ENCODE measurements at regions not wholly inside any gene's neighbourhood (a gene's known extent, or its start where the extent isn't known, plus 50 kb on each side); places are given as distances from the start of the nearest gene placed in this dataset.
"Not testable (repeated sequence)": the region's sequence is repeated elsewhere in the genome, so short reads cannot be mapped to it uniquely, and the experiment has no call there.

DNA sequence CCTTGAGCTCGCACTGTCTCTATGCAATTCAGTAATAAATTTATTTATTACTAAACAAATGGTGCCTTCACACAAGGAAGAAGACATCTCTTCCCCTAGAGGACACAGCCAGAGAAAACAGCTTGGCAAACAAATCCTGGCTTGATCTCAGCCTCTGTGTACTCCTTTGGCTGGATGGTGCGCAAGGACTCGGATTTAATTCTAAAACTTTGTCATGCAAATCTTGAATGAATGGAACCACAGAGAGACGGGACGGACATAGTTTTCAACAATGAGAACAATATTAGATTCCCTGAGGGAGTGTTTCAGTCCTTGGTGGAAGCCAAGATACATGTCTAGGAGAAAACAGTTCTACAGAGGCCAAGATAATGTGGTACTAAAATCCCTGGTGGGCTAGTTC is 349.5 kb downstream of the NPIPA8 start:
- DNase-seq (ENCODE audit: low spot score), result no peak

DNA sequence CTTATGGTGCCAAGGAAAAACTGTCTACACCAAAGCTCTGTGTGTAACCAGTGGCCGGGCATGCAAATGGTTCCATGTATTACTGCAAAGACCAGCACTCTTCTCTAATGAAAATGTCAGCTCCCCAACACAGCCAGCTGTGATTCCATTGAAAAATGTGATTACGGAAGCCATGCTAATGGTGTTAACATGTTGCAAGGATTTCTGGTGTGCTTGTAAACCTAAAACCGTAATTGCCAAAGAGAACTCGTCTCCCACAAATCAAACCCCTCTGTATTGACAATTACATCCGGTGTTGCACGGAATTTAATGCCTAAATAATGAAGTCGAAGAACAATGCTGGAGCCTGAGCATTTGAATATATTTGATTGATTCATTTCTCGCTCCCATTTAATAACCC is 351.7 kb downstream of the NPIPA8 start:
- DNase-seq (ENCODE audit: low spot score), result no peak

DNA sequence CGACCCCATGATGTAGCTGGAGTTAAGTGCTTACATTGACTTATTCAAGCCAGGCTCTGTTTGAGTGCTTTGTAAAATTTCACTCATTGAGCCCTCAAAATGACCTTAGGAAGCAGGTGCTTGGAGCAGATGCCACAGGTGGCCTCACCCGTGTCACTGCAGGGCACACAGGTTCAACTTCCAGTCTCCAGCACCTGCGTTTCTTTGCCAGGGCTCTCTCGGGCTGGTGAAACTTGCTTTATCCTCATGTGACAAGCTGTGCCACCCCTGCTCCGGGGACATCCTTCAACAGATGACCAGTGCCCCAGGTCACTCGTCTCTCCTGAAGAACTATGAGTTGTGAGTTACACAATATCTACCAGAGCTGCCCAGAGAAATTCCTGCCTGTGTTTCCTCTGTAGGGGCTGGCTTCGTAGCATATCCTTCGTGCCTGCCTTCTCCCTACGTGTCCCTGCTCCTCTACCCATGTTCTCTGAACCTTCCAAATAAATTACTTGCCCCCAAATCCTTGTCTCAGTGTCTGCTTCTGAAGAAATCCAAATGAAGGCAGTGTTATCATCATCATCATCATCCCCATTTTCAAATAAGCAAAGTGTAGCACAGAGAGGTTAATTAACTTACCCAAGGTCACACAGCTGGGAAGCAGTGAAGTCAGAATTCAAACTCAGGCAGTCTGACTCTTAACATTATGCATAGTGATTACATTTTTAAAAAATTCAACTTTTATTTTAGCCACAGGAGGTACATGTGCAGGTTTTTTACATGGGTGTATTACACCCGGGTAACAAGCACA is 352.5 kb downstream of the NPIPA8 start:
- no peak for DNase-seq (ENCODE audit: low spot score)

DNA sequence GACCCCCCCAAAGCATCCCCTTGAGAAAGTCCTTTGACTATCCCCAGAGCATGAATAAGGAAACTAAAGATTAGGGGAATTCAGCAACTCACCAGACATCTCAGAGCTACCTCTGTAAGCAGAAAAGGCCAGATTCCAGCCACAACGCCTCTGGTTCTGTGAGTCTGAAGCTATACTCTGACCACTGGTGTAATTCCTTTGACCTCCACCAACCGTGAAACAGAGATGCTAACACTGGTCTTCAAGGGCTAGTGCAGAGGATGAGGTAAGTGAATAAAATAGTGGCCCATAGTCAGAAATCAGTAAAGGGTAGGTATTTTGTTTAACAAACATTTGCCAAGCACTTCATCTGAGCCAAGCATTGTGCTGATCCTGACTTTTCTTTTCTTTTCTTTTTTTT is 353.4 kb downstream of the NPIPA8 start:
- DNase-seq (ENCODE audit: low spot score), result no peak

- DNase-seq (ENCODE audit: low spot score), result no peak
These were observed 359.3 kb downstream of the NPIPA8 start for GRCh38 chr16:17977260-17977659.

DNA sequence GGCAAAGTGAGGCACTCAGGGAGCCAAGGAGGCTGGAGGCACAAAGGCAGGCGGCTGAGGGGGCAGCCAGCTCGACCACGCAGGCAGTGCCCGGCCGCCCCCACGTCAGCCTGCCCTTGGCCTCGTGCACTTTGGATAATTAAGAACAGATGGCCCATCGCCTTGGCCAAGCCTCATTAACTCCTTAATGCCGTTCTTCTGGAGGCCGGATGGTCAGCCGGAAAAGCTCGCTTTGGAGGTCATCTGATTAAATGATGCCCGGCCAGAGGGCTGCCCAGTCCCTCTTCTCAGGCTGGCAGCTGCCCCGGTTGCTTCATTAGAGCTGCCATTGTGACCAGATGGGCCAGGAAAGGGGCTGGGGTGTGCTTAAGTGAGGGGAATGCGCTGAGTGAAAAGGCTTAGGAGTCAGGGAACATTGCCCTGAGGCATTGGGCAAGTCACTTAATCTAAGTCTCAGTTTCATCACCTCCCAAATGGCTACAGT is 364.0 kb downstream of the NPIPA8 start:
- DNase-seq (ENCODE audit: low spot score), result no peak

- DNase-seq (ENCODE audit: low spot score), result no peak
These were observed 365.7 kb downstream of the NPIPA8 start for GRCh38 chr16:17970816-17971331.

DNA sequence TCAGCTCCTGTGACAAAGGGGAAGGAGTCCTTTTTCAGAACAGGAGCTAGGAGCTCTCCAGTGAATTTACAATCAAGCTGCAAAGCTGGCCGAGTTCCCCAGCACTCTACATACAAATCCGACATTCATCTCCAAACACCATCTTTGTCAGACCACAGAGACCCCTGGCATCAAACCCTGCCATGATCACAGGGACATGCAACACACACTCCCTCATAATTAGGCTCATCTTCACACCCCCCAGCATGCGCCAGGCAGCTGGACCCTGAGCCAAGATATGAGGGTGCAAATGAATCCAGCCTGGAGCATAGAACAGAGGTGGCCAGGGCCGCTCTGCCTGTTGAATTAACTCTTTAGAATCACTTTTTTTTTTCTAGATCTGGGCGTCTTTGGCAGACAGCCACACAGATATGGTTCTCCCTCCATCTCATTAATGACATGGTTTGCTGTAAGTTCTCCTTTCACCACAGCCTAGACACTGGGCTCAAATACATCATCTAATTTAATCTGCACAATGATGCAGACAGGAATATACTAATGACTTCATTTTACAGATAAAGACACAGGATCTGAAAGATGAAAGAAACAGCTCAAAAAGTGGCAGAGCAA is 366.3 kb downstream of the NPIPA8 start:
- DNase-seq (ENCODE audit: low spot score), result no peak

GRCh38 chr16:17965133-17965900 is 371.2 kb downstream of the NPIPA8 start:
- no peak for DNase-seq (ENCODE audit: low spot score)

DNA sequence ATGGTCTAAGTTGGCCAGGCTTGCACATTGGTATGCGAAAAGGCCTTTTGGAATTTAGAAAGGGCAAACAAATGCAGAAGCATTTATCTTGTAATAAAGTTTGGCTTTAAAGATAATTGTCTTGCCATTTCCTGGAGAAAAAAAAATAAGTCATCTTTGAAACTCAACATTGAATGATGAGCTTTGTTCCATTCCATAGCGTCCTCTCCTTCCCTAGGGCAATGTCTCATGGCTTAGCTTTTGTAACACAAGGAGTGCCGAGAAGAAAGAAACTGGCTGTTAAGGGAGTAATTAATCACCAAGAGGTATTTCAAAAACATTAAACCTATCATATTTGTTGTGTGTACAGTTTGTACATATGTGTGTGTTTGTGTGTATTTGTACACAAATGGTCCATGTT is 372.3 kb downstream of the NPIPA8 start:
- no peak for DNase-seq (ENCODE audit: low spot score)

- DNase-seq (ENCODE audit: low spot score), result no peak
These were observed 373.2 kb downstream of the NPIPA8 start for GRCh38 chr16:17963185-17963836.

- no peak for DNase-seq (ENCODE audit: low spot score)
These were observed 373.8 kb downstream of the NPIPA8 start for GRCh38 chr16:17962726-17963125.

DNA sequence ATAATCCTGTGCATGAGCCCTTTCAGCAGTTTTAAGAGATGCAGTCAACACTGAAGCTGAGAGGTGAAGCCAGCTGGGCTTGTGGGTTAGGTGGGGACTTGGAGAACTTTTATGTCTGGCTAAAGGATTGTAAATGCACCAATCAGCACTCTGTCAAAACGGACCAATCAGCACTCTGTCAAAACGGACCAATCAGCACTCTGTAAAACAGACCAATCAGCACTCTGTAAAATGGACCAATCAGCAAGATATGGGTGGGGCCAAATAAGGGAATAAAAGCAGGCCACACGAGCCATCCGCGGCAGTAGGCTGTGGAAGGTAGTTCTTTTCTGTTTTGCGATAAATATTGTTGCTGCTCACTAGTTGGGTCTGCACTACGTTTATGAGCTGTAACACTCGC is 374.7 kb downstream of the NPIPA8 start:
- DNase-seq (ENCODE audit: low spot score), result not testable (repeated sequence)

DNA sequence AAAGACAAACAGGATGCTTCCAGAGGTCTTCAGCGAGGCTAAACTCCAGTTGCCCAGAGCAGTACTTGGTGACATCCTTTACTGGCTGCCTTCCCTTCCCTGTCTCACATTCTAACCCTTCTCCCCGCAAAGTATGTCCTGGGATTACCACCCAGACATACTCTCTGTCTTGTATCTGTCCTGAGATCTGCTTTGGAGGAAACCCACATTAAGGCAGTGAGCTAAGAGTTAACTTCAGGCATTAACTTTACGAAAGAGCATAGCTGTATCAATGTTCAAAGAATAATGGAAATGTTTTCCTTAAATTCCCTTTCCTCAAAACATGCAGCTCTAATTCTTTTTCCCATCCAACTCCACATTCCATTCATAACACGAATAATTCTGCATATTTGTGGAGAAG is 385.2 kb downstream of the NPIPA8 start:
- DNase-seq (ENCODE audit: low spot score), result no peak

GRCh38 chr16:17949982-17950250 is 386.6 kb downstream of the NPIPA8 start:
- DNase-seq (ENCODE audit: low spot score), result no peak

GRCh38 chr16:17949141-17949981 is 387.2 kb downstream of the NPIPA8 start:
- no peak for DNase-seq (ENCODE audit: low spot score)

DNA sequence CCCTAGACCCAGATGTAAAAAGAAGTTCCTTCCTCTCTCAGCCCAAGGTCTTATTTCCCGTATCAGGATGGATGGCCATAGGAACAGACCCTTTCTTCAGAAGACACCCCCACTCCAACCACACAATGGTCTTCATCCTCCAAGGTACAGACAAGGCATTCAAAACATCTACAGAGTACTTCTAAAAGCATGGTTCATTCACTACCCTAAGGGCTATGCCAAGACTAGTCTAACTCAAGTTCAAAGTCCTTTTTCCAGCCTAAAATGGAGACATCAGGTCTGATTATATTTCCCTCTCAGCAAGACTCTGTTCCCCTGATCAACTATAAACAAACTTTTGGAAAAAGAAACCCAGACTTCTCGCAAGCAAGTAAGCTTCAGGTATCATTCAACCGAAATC is 388.9 kb downstream of the NPIPA8 start:
- no peak for DNase-seq (ENCODE audit: low spot score)

- no peak for DNase-seq (ENCODE audit: low spot score)
These were observed 389.4 kb downstream of the NPIPA8 start for GRCh38 chr16:17947165-17947564.

DNA sequence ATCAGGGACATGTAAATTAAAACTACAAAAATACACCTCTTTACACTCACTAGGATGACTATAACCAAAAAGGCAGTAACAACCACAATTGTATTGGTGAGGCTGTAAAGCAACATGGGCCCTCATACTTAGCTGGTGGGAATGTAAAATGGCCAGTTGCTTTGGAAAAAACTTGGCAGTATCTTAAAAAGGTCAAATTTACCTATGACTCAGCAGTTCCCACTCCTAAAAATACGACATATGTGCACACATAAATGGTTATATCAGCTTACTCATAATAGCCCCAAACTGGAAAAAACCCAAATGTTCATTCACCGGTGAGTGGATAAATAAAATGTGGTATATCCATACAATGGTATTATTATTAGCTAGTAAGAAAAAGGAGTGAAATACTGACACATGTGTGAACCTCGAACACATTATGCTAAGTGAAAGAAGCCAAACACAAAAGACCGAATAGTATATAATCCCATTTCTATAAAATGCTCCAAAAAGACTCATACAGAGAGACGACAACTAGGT is 391.4 kb downstream of the NPIPA8 start:
- no peak for DNase-seq (ENCODE audit: low spot score)

GRCh38 chr16:17944345-17944744 is 392.2 kb downstream of the NPIPA8 start:
- no peak for DNase-seq (ENCODE audit: low spot score)

DNA sequence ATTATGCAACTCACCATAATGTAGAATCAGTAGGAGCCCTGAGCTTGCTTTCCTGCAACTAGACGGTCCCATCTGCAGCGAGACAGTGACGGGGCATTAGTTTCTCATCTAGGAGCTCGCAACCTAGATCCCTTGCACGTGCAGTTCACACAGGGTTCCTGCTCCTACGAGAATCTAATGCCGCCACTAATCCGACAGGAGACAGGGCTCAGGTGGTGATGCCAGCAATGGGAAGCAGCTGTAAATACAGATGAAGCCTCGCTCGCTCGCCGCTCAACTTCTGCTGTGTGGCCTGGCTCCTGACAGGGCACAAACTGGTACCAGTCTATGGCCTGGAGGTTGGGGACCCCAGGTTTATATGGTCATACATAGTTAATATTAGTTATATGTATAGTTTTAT is 394.5 kb downstream of the NPIPA8 start:
- no peak for DNase-seq (ENCODE audit: low spot score)
